ENCODE measurements at regions not wholly inside any gene's neighbourhood (a gene's known extent, or its start where the extent isn't known, plus 50 kb on each side); places are given as distances from the start of the nearest gene placed in this dataset.

DNA sequence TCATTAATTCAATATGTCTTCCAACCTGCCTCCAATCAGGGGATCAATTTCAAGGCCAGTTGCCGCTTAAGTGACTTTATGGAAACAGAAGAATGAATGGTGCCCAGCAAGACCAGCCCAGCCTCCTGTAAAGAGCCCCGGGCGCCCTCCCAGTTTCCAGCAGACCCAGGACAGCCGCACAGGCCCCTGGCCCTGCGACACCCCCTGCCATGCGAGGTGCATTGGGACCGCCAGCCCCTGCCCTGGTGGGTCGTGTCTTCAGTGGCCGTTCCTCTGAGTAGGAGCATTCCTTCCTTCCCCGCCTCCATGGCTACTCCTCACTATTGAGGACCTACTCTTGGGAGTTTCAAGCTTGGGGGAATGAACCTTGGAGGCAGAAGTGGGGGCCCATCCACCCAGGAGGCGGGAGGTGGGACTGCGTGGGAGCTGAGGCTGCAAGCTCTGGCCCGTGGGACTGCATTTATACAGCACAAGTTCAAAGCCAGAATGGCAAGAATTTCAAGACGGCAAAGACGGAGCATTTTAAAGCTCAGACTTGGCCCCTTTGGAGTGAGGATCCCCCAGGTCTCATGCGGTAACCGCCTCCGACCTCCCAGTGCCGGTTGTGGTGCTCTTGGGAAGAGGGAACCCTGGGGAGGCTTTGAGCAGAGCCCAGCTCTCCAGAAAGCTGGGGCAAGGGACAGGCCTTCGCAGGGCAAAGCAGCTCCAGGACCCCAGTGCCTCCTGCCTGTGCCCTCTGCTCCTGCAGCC, 73.1 kb upstream of the ACTRT2 start:
- Histone ChIP-seq H3K27ac (ENCODE audit: low read depth, low read length, poor library complexity, severe bottlenecking) (no peak overlapping the region), H3K9me3 (ENCODE audit: low read depth, low read length, poor library complexity, severe bottlenecking) (no peaks in the 10 kb centered on the region), H3K36me3 (ENCODE audit: insufficient read depth, low read length, poor library complexity, severe bottlenecking) (no peaks in the 10 kb centered on the region), H3K27me3 (replicated peaks; ENCODE audit: insufficient read depth, low read depth, low read length, poor library complexity) (peaks cover 73% of the 10 kb centered on the region), H3K4me3 (ENCODE audit: low read depth, low read length, poor library complexity, severe bottlenecking) (no peak overlapping the region), H3K4me1 (ENCODE audit: insufficient read depth, low read length, poor library complexity, severe bottlenecking) (no peaks in the 10 kb centered on the region)
- intact Hi-C loops (cut with micrococcal nuclease; ENCODE audit: unreplicated experiment): no loop called here
- POLR2A ChIA-PET (ENCODE audit: low non-redundant PET): no interaction called here
- no TSS peak for BruUV-seq (replicated peaks)
- peak; percentile 21 for TF ChIP-seq EZH2 (IDR thresholded peaks at IDR 0.05; ENCODE audit: borderline replicate concordance, low read depth, low read length, poor library complexity, severe bottlenecking)
- TF ChIP-seq, protein P1, sequence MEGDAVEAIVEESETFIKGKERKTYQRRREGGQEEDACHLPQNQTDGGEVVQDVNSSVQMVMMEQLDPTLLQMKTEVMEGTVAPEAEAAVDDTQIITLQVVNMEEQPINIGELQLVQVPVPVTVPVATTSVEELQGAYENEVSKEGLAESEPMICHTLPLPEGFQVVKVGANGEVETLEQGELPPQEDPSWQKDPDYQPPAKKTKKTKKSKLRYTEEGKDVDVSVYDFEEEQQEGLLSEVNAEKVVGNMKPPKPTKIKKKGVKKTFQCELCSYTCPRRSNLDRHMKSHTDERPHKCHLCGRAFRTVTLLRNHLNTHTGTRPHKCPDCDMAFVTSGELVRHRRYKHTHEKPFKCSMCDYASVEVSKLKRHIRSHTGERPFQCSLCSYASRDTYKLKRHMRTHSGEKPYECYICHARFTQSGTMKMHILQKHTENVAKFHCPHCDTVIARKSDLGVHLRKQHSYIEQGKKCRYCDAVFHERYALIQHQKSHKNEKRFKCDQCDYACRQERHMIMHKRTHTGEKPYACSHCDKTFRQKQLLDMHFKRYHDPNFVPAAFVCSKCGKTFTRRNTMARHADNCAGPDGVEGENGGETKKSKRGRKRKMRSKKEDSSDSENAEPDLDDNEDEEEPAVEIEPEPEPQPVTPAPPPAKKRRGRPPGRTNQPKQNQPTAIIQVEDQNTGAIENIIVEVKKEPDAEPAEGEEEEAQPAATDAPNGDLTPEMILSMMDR (conservative IDR thresholded peaks at IDR 0.05; ENCODE audit: low read depth, low read length): no peak
- no peak for DNase-seq (ENCODE audit: low spot score)
- CTCF ChIA-PET: no interaction called here

DNA sequence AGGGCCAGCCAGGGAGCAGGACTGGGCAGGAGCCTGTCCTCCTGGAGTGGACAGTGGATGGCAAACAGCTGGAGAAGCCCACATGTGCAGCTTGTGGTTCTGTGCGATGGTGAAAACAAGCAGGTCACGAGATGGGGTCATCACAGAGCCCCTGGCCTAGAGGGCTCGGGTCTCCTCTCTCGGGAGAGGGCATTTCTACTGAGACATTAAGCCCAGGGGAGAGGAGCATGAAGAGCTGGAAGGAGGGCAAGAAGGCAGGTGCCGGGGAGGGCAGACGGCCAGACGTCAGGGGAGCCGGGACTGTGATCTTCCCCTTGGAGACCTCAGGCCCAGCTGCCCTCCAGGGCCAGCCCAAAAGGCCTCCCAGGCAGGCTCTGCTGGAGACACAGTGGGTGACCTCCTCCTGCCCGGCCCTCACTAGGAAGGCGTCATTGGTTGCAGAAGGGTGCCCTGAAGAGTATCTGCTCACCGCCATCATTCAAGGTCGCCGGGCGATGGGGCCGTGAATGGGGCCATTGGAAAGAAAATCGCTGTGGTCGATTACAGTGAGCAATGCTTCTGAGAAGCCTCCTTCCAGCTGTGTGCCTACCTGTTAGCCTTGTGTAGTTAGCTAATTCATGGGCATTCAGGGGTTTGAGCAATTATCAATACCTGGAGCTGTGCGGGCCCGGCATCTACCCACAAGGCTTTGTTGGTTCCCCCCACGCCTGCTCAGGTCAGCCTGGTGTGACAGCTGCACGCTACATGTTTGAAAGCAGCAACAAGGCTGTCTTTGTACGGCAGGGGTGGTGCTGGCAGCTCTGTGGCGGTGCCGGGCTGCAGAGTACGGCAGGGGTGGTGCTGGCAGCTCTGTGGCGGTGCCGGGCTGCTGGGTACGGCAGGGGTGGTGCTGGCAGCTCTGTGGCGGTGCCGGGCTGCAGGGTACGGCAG, 72.3 kb upstream of the ACTRT2 start:
- no peak for TF ChIP-seq EZH2 (IDR thresholded peaks at IDR 0.05; ENCODE audit: borderline replicate concordance, low read depth, low read length, poor library complexity, severe bottlenecking)
- TF ChIP-seq, protein P1 (conservative IDR thresholded peaks at IDR 0.05; ENCODE audit: low read depth, low read length): no peak
- intact Hi-C loops (cut with micrococcal nuclease; ENCODE audit: unreplicated experiment): no loop called here
- ChIA-PET CTCF (no interaction called here), POLR2A (ENCODE audit: low non-redundant PET) (no interaction called here)
- no TSS peak for BruUV-seq (replicated peaks)
- no peak overlapping the region for H3K27ac ChIP-seq (ENCODE audit: low read depth, low read length, poor library complexity, severe bottlenecking)
- H3K36me3 ChIP-seq (ENCODE audit: insufficient read depth, low read length, poor library complexity, severe bottlenecking): no peaks in the 10 kb centered on the region
- DNase-seq (ENCODE audit: low spot score): no peak
- peaks cover 75% of the 10 kb centered on the region for H3K27me3 ChIP-seq (replicated peaks; ENCODE audit: insufficient read depth, low read depth, low read length, poor library complexity)
- H3K9me3 ChIP-seq (ENCODE audit: low read depth, low read length, poor library complexity, severe bottlenecking): no peaks in the 10 kb centered on the region
- no peaks in the 10 kb centered on the region for H3K4me1 ChIP-seq (ENCODE audit: insufficient read depth, low read length, poor library complexity, severe bottlenecking)
- no peak overlapping the region for H3K4me3 ChIP-seq (ENCODE audit: low read depth, low read length, poor library complexity, severe bottlenecking)

DNA sequence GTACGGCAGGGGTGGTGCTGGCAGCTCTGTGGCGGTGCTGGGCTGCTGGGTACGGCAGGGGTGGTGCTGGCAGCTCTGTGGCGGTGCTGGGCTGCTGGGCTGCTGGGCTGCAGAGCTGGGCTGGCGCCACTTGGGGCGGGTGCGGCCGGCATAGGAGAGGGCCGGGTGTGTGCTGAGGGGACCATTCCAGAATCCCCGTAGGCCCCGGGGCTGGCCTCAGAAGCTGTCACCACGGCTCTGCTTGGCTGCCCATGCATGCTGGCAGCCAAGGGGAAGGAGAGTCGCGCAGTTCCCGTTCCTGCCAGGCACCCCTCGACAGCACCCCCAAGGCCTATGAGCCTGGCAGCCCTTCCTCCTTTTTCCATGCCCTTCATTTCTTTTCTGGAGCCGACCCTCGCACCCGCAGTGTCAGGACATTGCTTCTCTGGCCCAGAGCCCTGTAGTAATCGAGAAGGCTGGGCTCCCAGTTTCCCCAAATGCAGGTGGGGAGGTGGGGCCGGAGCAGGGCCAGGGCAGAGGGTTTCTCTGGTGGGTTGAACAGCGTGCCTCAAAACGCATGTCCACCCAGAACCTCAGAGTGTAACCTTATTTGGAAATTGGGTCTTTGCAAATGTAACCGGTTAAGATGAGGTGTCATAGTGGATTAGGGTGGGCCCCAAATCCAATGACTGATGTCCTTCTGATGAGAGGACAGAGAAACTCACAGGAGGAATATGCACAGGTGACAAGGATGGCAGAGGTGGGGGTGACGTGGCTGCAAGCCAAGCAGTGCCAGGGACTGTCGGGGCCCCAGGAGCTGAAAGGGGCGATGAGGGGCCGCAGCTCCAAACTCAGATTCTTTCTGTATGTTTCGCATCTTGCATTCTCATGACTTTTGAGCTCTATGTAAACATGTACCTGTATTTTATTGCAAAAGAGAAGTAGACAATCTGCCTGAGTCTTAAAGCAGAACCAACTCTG, 71.0 kb upstream of the ACTRT2 start:
- Histone ChIP-seq H3K4me3 (ENCODE audit: low read depth, low read length, poor library complexity, severe bottlenecking) (no peak overlapping the region), H3K27ac (ENCODE audit: low read depth, low read length, poor library complexity, severe bottlenecking) (no peak overlapping the region), H3K4me1 (ENCODE audit: insufficient read depth, low read length, poor library complexity, severe bottlenecking) (no peaks in the 10 kb centered on the region), H3K9me3 (ENCODE audit: low read depth, low read length, poor library complexity, severe bottlenecking) (no peaks in the 10 kb centered on the region), H3K36me3 (ENCODE audit: insufficient read depth, low read length, poor library complexity, severe bottlenecking) (no peaks in the 10 kb centered on the region), H3K27me3 (replicated peaks; ENCODE audit: insufficient read depth, low read depth, low read length, poor library complexity) (peaks cover 75% of the 10 kb centered on the region)
- intact Hi-C loops (cut with micrococcal nuclease; ENCODE audit: unreplicated experiment): no loop called here
- DNase-seq (ENCODE audit: low spot score): no peak
- ChIA-PET CTCF (no interaction called here), POLR2A (ENCODE audit: low non-redundant PET) (no interaction called here)
- BruUV-seq (replicated peaks): no TSS peak
- TF ChIP-seq, protein P1 (conservative IDR thresholded peaks at IDR 0.05; ENCODE audit: low read depth, low read length): no peak
- no peak for TF ChIP-seq EZH2 (IDR thresholded peaks at IDR 0.05; ENCODE audit: borderline replicate concordance, low read depth, low read length, poor library complexity, severe bottlenecking)
